Astrocyte of the cerebellum (primary cell): ENCODE measurements at regions not wholly inside any gene's neighbourhood (a gene's known extent, or its start where the extent isn't known, plus 50 kb on each side); places are given as distances from the start of the nearest gene placed in this dataset.
"Not testable (repeated sequence)": the region's sequence is repeated elsewhere in the genome, so short reads cannot be mapped to it uniquely, and the experiment has no call there.

Experiments used
- DNase-seq: peaks from one replicate; pipeline ENCODE4 v3.0.0-alpha.2; 2011; ENCODE audit warnings: low read depth
- H3K4me3 ChIP-seq: 2 replicates; pipeline ENCODE4 v1.5.1; 2011; ENCODE audit warnings: mild to moderate bottlenecking, low read depth, low read length, moderate library complexity
- in situ Hi-C: cut with HindIII; loops from 2 replicates; pipeline ENCODE4 v1.10.0; 2017; ENCODE audit warnings: low sequenced_read_pairs
- TF ChIP-seq, protein P1 (sequence below): IDR thresholded peaks from 2 replicates; pipeline ENCODE4 v1.5.1; 2012; ENCODE audit warnings: low read length, low read depth, moderate library complexity, mild to moderate bottlenecking; ENCODE audit errors: missing control alignments

GRCh38 chr3:40940651-40941050 lies 258.7 kb upstream of the CTNNB1 start:
- TF ChIP-seq, protein P1, sequence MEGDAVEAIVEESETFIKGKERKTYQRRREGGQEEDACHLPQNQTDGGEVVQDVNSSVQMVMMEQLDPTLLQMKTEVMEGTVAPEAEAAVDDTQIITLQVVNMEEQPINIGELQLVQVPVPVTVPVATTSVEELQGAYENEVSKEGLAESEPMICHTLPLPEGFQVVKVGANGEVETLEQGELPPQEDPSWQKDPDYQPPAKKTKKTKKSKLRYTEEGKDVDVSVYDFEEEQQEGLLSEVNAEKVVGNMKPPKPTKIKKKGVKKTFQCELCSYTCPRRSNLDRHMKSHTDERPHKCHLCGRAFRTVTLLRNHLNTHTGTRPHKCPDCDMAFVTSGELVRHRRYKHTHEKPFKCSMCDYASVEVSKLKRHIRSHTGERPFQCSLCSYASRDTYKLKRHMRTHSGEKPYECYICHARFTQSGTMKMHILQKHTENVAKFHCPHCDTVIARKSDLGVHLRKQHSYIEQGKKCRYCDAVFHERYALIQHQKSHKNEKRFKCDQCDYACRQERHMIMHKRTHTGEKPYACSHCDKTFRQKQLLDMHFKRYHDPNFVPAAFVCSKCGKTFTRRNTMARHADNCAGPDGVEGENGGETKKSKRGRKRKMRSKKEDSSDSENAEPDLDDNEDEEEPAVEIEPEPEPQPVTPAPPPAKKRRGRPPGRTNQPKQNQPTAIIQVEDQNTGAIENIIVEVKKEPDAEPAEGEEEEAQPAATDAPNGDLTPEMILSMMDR: no peak
- no peak overlapping the region for H3K4me3 ChIP-seq
- no peak for DNase-seq
- in situ Hi-C loops: no loop called here

DNA sequence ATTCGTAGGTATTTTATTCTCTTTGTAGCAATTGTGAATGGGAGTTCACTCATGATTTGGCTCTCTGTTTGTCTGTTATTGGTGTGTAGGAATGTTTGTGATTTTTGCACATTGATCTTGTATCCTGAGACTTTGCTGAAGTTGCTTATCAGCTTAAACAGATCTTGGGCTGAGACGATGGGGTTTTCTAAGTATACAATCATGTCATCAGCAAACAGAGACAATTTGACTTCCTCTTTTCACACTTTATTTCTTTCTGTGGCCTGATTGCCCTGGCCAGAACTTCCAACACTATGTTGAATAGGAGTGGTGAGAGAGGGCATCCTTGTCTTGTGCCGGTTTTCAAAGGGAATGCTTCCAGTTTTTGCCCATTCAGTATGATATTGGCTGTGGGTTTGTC lies 252.3 kb upstream of the CTNNB1 start:
- in situ Hi-C loops, DNase-seq, H3K4me3 ChIP-seq: not testable (repeated sequence)

GRCh38 chr3:40949347-40949746 lies 250.0 kb upstream of the CTNNB1 start:
- peak; percentile 33 for DNase-seq
- H3K4me3 ChIP-seq, in situ Hi-C loops: not testable (repeated sequence)

- TF ChIP-seq, protein P1: no peak
- in situ Hi-C loops: no loop called here
- peak; percentile 92 for DNase-seq
- H3K4me3 ChIP-seq: no peak overlapping the region
Measured at GRCh38 chr3:40951636-40952035, 247.7 kb upstream of the CTNNB1 start.

DNA sequence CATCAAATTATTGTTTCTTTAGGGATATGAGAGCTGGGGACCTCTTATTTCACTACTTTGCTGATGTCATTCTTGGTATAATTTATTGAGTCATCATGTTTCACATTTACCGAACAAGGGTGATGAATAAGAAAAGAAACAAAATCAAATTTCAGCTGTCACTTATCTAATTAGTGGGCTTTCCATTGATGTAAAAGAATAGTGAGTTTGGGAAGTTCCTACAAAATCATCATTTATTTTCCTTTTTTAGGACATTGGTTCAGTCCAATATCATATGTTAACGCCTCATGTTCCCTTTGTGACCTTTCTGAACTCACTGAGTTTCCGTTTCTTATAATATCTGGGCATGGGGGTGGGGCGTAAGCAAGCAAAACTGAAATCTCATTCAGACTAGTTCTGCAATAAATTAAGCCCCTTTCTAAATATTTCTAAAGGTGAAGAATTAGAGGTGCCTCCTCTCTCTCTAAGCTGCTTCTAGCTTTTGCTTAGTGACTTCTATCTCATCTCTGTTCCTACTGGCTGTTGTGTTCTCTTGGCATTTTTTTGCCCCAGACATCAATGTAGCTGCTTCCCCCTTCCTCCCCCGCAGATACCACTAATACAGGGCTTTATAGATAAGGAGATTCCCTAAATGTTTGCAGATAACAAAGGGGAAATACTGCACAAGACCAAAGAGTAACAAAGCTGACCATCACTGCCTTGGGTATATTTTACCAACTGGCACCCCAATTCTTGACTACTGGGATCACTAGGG lies 238.0 kb upstream of the CTNNB1 start:
- in situ Hi-C loops: no loop called here

DNA sequence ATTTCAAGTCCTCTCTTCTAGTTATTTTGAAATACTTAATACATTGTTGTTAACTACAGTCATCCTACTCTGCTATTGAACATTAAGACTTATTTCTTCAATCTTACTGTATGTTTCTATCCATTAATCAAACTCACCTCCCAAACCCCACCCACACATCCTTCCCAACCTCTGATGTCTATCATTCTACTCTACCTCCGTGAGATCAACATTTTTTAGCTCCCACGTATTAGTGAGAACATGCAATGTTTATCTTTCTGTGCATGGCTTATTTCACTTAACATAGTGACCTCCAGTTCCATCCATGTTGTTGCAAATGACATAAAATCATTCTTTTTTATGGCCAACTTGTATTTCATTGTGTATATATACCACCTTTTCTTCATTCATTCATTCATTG lies 236.6 kb upstream of the CTNNB1 start:
- H3K4me3 ChIP-seq: no peak overlapping the region
- DNase-seq: no peak
- TF ChIP-seq, protein P1: no peak
- in situ Hi-C loops: no loop called here

More for the DNA sequence above, 238.0 kb upstream of the CTNNB1 start:
- TF ChIP-seq, protein P1: no peak
- DNase-seq: no peak
- no peak overlapping the region for H3K4me3 ChIP-seq

GRCh38 chr3:40968666-40969065 lies 230.6 kb upstream of the CTNNB1 start:
- no peak overlapping the region for H3K4me3 ChIP-seq
- TF ChIP-seq, protein P1: no peak
- in situ Hi-C loops: no loop called here
- no peak for DNase-seq
